ENCODE measurements at regions not wholly inside any gene's neighbourhood (a gene's known extent, or its start where the extent isn't known, plus 50 kb on each side); places are given as distances from the start of the nearest gene placed in this dataset.

GRCh38 chr7:118794419-118794818 lies 569.9 kb downstream of the ANKRD7 start:
- H2AFZ ChIP-seq (ENCODE audit: control insufficient read depth, low read length): no peak overlapping the region
- no peak overlapping the region for H3K4me3 ChIP-seq (ENCODE audit: control insufficient read depth in 2 of 3, extremely low read depth in 1 of 3, insufficient read depth in 2 of 3, low read depth in 1 of 3, low read length in 3 of 3)
- H3K79me2 ChIP-seq (ENCODE audit: control insufficient read depth, insufficient read depth, low read length): no peaks in the 10 kb centered on the region
- H3K9ac ChIP-seq (ENCODE audit: control insufficient read depth, extremely low read depth, insufficient read depth, low read length): no peak overlapping the region
- no peaks in the 10 kb centered on the region for H3K9me1 ChIP-seq (ENCODE audit: control insufficient read depth, extremely low read depth, insufficient read depth, low read length)
- TF ChIP-seq CTCF (optimal IDR thresholded peaks at IDR 0.05 in 1 of 3, IDR thresholded peaks at IDR 0.05 in 1 of 3, conservative IDR thresholded peaks at IDR 0.05 in 1 of 3; ENCODE audit: extremely low read depth in 1 of 3, insufficient read depth in 2 of 3, low read length in 3 of 3): no peak
- no peak for TF ChIP-seq EZH2 (IDR thresholded peaks at IDR 0.05; ENCODE audit: low read length)
- FAIRE-seq: no peak
- no peaks in the 10 kb centered on the region for H4K20me1 ChIP-seq (ENCODE audit: control insufficient read depth, extremely low read depth, insufficient read depth, low read length)
- no peak for DNase-seq (ENCODE audit: low read depth, low spot score)
- dilution Hi-C loops (cut with MboI; ENCODE audit: extremely low pct_ligation_motif_present, low sequenced_read_pairs): no loop called here
- no peaks in the 10 kb centered on the region for H3K36me3 ChIP-seq (ENCODE audit: control insufficient read depth in 2 of 2, extremely low read depth in 1 of 2, insufficient read depth in 2 of 2, low read length in 2 of 2)
- H3K27ac ChIP-seq (ENCODE audit: control insufficient read depth, insufficient read depth, low read length): no peak overlapping the region
- H3K4me1 ChIP-seq (ENCODE audit: control insufficient read depth, extremely low read depth, insufficient read depth, low read length): no peaks in the 10 kb centered on the region
- no peaks in the 10 kb centered on the region for H3K9me3 ChIP-seq (ENCODE audit: control insufficient read depth, low read depth, low read length)
- no peaks in the 10 kb centered on the region for H3K27me3 ChIP-seq (ENCODE audit: control insufficient read depth, extremely low read depth, insufficient read depth, low read length)
- no peak overlapping the region for H3K4me2 ChIP-seq (ENCODE audit: control insufficient read depth, extremely low read depth, insufficient read depth, low read depth, low read length)

GRCh38 chr7:118801366-118801765 lies 576.9 kb downstream of the ANKRD7 start:
- Histone ChIP-seq H3K9ac (ENCODE audit: control insufficient read depth, extremely low read depth, insufficient read depth, low read length) (no peak overlapping the region), H3K4me2 (ENCODE audit: control insufficient read depth, extremely low read depth, insufficient read depth, low read depth, low read length) (no peak overlapping the region), H3K27me3 (ENCODE audit: control insufficient read depth, extremely low read depth, insufficient read depth, low read length) (no peaks in the 10 kb centered on the region), H4K20me1 (ENCODE audit: control insufficient read depth, extremely low read depth, insufficient read depth, low read length) (no peaks in the 10 kb centered on the region), H3K4me3 (ENCODE audit: control insufficient read depth in 2 of 3, extremely low read depth in 1 of 3, insufficient read depth in 2 of 3, low read depth in 1 of 3, low read length in 3 of 3) (no peak overlapping the region), H3K27ac (ENCODE audit: control insufficient read depth, insufficient read depth, low read length) (no peak overlapping the region), H3K9me1 (ENCODE audit: control insufficient read depth, extremely low read depth, insufficient read depth, low read length) (no peaks in the 10 kb centered on the region), H3K9me3 (ENCODE audit: control insufficient read depth, low read depth, low read length) (no peaks in the 10 kb centered on the region), H3K79me2 (ENCODE audit: control insufficient read depth, insufficient read depth, low read length) (no peaks in the 10 kb centered on the region), H3K4me1 (ENCODE audit: control insufficient read depth, extremely low read depth, insufficient read depth, low read length) (no peaks in the 10 kb centered on the region), H2AFZ (ENCODE audit: control insufficient read depth, low read length) (no peak overlapping the region), H3K36me3 (ENCODE audit: control insufficient read depth in 2 of 2, extremely low read depth in 1 of 2, insufficient read depth in 2 of 2, low read length in 2 of 2) (no peaks in the 10 kb centered on the region)
- no peak for TF ChIP-seq EZH2 (IDR thresholded peaks at IDR 0.05; ENCODE audit: low read length)
- no peak for TF ChIP-seq CTCF (optimal IDR thresholded peaks at IDR 0.05 in 1 of 3, IDR thresholded peaks at IDR 0.05 in 1 of 3, conservative IDR thresholded peaks at IDR 0.05 in 1 of 3; ENCODE audit: extremely low read depth in 1 of 3, insufficient read depth in 2 of 3, low read length in 3 of 3)
- DNase-seq (ENCODE audit: low read depth, low spot score): no peak
- no peak for FAIRE-seq
- dilution Hi-C loops (cut with MboI; ENCODE audit: extremely low pct_ligation_motif_present, low sequenced_read_pairs): no loop called here

Measured in keratinocyte (primary cell).